ENCODE measurements at regions not wholly inside any gene's neighbourhood (a gene's known extent, or its start where the extent isn't known, plus 50 kb on each side); places are given as distances from the start of the nearest gene placed in this dataset.

- DNase-seq (ENCODE audit: extremely low spot score): no peak
- TF ChIP-seq CTBP1 (IDR thresholded peaks at IDR 0.05; ENCODE audit: borderline replicate concordance): no peak
- TF ChIP-seq PKNOX1 (IDR thresholded peaks at IDR 0.05): no peak
- TF ChIP-seq ARNT (IDR thresholded peaks at IDR 0.05): no peak
- TF ChIP-seq HDGF (IDR thresholded peaks at IDR 0.05; ENCODE audit: borderline replicate concordance): no peak
- no peak for TF ChIP-seq BHLHE40 (IDR thresholded peaks at IDR 0.05; ENCODE audit: borderline replicate concordance)
- TF ChIP-seq TARDBP (IDR thresholded peaks at IDR 0.05): no peak
- no peak for TF ChIP-seq NFRKB (IDR thresholded peaks at IDR 0.05)
- TF ChIP-seq L3MBTL2 (conservative IDR thresholded peaks at IDR 0.05): no peak
- TF ChIP-seq SUZ12 (IDR thresholded peaks at IDR 0.05): no peak
- no peak for TF ChIP-seq FOXK2 (IDR thresholded peaks at IDR 0.05)
- no peak for TF ChIP-seq ELF4 (IDR thresholded peaks at IDR 0.05)
- TF ChIP-seq LEF1 (IDR thresholded peaks at IDR 0.05; ENCODE audit: borderline replicate concordance): no peak
- no peak for TF ChIP-seq SP1 (IDR thresholded peaks at IDR 0.05)
- TF ChIP-seq FOXA1 (IDR thresholded peaks at IDR 0.05): no peak
- POLR2A ChIA-PET: no interaction called here
- CTCF ChIA-PET: no interaction called here
Observed at GRCh38 chr12:68495336-68496070, 115.2 kb upstream of the RAP1B start.

- ChIA-PET POLR2A (no interaction called here), CTCF (no interaction called here)
- DNase-seq (ENCODE audit: extremely low spot score): no peak
- TF ChIP-seq NFRKB (IDR thresholded peaks at IDR 0.05) (no peak), PKNOX1 (IDR thresholded peaks at IDR 0.05) (no peak), FOXM1 (IDR thresholded peaks at IDR 0.05; ENCODE audit: borderline replicate concordance) (no peak), ELF4 (IDR thresholded peaks at IDR 0.05) (no peak), BHLHE40 (IDR thresholded peaks at IDR 0.05; ENCODE audit: borderline replicate concordance) (no peak), HDGF (IDR thresholded peaks at IDR 0.05; ENCODE audit: borderline replicate concordance) (no peak)
Observed at GRCh38 chr12:68497107-68497506, 113.6 kb upstream of the RAP1B start.

- no peak for DNase-seq (ENCODE audit: extremely low spot score)
- ChIA-PET CTCF (no interaction called here), POLR2A (no interaction called here)
- no peak for TF ChIP-seq ELF4 (IDR thresholded peaks at IDR 0.05)
- no peak for TF ChIP-seq FOXK2 (IDR thresholded peaks at IDR 0.05)
- no peak for TF ChIP-seq FOXM1 (IDR thresholded peaks at IDR 0.05; ENCODE audit: borderline replicate concordance)
- TF ChIP-seq BHLHE40 (IDR thresholded peaks at IDR 0.05; ENCODE audit: borderline replicate concordance): no peak
- TF ChIP-seq ZNF384 (IDR thresholded peaks at IDR 0.05): no peak
- no peak; the same call in 1 of the 2 replicates for TF ChIP-seq PKNOX1 (IDR thresholded peaks at IDR 0.05)
- TF ChIP-seq NFRKB (IDR thresholded peaks at IDR 0.05): no peak
- TF ChIP-seq ARNT (IDR thresholded peaks at IDR 0.05): no peak
- TF ChIP-seq TARDBP (IDR thresholded peaks at IDR 0.05): no peak
- TF ChIP-seq SP1 (IDR thresholded peaks at IDR 0.05): no peak
- no peak for TF ChIP-seq FOXA1 (IDR thresholded peaks at IDR 0.05)
- TF ChIP-seq L3MBTL2 (conservative IDR thresholded peaks at IDR 0.05): no peak
- TF ChIP-seq CTBP1 (IDR thresholded peaks at IDR 0.05; ENCODE audit: borderline replicate concordance): no peak
Observed at GRCh38 chr12:68497702-68498101, 113.0 kb upstream of the RAP1B start.

- ChIA-PET CTCF (no interaction called here), POLR2A (no interaction called here)
- TF ChIP-seq ZNF384 (IDR thresholded peaks at IDR 0.05) (no peak), CTBP1 (IDR thresholded peaks at IDR 0.05; ENCODE audit: borderline replicate concordance) (no peak)
- no peak for DNase-seq (ENCODE audit: extremely low spot score)
Observed at GRCh38 chr12:68498736-68499135, 112.0 kb upstream of the RAP1B start.

- no peak for DNase-seq (ENCODE audit: extremely low spot score)
- CTCF ChIA-PET: no interaction called here
- TF ChIP-seq NFRKB (IDR thresholded peaks at IDR 0.05) (no peak), PKNOX1 (IDR thresholded peaks at IDR 0.05) (no peak), FOXM1 (IDR thresholded peaks at IDR 0.05; ENCODE audit: borderline replicate concordance) (no peak), BHLHE40 (IDR thresholded peaks at IDR 0.05; ENCODE audit: borderline replicate concordance) (no peak), ZNF384 (IDR thresholded peaks at IDR 0.05) (no peak), FOXA1 (IDR thresholded peaks at IDR 0.05) (no peak), FOXK2 (IDR thresholded peaks at IDR 0.05) (no peak), SP1 (IDR thresholded peaks at IDR 0.05) (no peak), TARDBP (IDR thresholded peaks at IDR 0.05) (no peak), LEF1 (IDR thresholded peaks at IDR 0.05; ENCODE audit: borderline replicate concordance) (no peak), SUZ12 (IDR thresholded peaks at IDR 0.05) (no peak), ARNT (IDR thresholded peaks at IDR 0.05) (no peak), ELF4 (IDR thresholded peaks at IDR 0.05) (no peak), CTBP1 (IDR thresholded peaks at IDR 0.05; ENCODE audit: borderline replicate concordance) (no peak), L3MBTL2 (conservative IDR thresholded peaks at IDR 0.05) (no peak), HDGF (IDR thresholded peaks at IDR 0.05; ENCODE audit: borderline replicate concordance) (no peak)
- POLR2A ChIA-PET: interaction anchor here (0.6 kb wide), 1 partner anchor 111 kb away, joined by 3 read pairs; the partner anchor contains the start of gene RAP1B
Observed at GRCh38 chr12:68499616-68500015, 111.1 kb upstream of the RAP1B start.

- TF ChIP-seq FOXA1 (IDR thresholded peaks at IDR 0.05): no peak
- TF ChIP-seq FOXK2 (IDR thresholded peaks at IDR 0.05): no peak
- TF ChIP-seq LEF1 (IDR thresholded peaks at IDR 0.05; ENCODE audit: borderline replicate concordance): no peak
- TF ChIP-seq ZNF384 (IDR thresholded peaks at IDR 0.05): no peak
- no peak for TF ChIP-seq PKNOX1 (IDR thresholded peaks at IDR 0.05)
- TF ChIP-seq ELF4 (IDR thresholded peaks at IDR 0.05): no peak
- TF ChIP-seq L3MBTL2 (conservative IDR thresholded peaks at IDR 0.05): no peak
- TF ChIP-seq BHLHE40 (IDR thresholded peaks at IDR 0.05; ENCODE audit: borderline replicate concordance): no peak
- no peak for TF ChIP-seq HDGF (IDR thresholded peaks at IDR 0.05; ENCODE audit: borderline replicate concordance)
- no peak for TF ChIP-seq TARDBP (IDR thresholded peaks at IDR 0.05)
- no peak for TF ChIP-seq CTBP1 (IDR thresholded peaks at IDR 0.05; ENCODE audit: borderline replicate concordance)
- no peak for TF ChIP-seq NFRKB (IDR thresholded peaks at IDR 0.05)
- POLR2A ChIA-PET: no interaction called here
- no peak for DNase-seq (ENCODE audit: extremely low spot score)
- CTCF ChIA-PET: no interaction called here
Observed at GRCh38 chr12:68501226-68501625, 109.5 kb upstream of the RAP1B start.
